GM18511 (cell line): ENCODE measurements at regions not wholly inside any gene's neighbourhood (a gene's known extent, or its start where the extent isn't known, plus 50 kb on each side); places are given as distances from the start of the nearest gene placed in this dataset.

Experiments used
- ATAC-seq: cut with Tn5 transposase; IDR thresholded peaks from one replicate; pipeline ENCODE4 v1.9.1; 2021; ENCODE audit warnings: mild to moderate bottlenecking, moderate library complexity; ENCODE audit not compliant: unreplicated experiment

GRCh38 chr5:2460098-2460497, 291.4 kb downstream of the IRX2 start:
- ATAC-seq = no peak

GRCh38 chr5:2459251-2459650, 292.2 kb downstream of the IRX2 start:
- ATAC-seq = no peak

GRCh38 chr5:2455878-2456277, 295.6 kb downstream of the IRX2 start:
- ATAC-seq = no peak

- no peak for ATAC-seq
These were observed 296.6 kb downstream of the IRX2 start for GRCh38 chr5:2454876-2455275.

GRCh38 chr5:2453781-2454180, 297.7 kb downstream of the IRX2 start:
- no peak for ATAC-seq

- ATAC-seq = no peak
These were observed 300.4 kb downstream of the IRX2 start for GRCh38 chr5:2451100-2451499.

- no peak for ATAC-seq
These were observed 308.8 kb downstream of the IRX2 start for GRCh38 chr5:2442496-2443354.

- ATAC-seq = no peak
These were observed 309.8 kb downstream of the IRX2 start for GRCh38 chr5:2441495-2442180.

- ATAC-seq = no peak
These were observed 311.9 kb downstream of the IRX2 start for GRCh38 chr5:2439608-2440007.

GRCh38 chr5:2433086-2433485, 318.4 kb downstream of the IRX2 start:
- ATAC-seq = no peak

GRCh38 chr5:2432076-2432920, 319.2 kb downstream of the IRX2 start:
- no peak for ATAC-seq

- ATAC-seq = no peak
These were observed 320.9 kb downstream of the IRX2 start for GRCh38 chr5:2430606-2431005.

- ATAC-seq = no peak
These were observed 323.5 kb downstream of the IRX2 start for GRCh38 chr5:2427983-2428382.

- ATAC-seq = no peak
These were observed 327.8 kb downstream of the IRX2 start for GRCh38 chr5:2423634-2424033.

- no peak for ATAC-seq
These were observed 334.2 kb downstream of the IRX2 start for GRCh38 chr5:2417301-2417700.

GRCh38 chr5:2415678-2416077, 335.8 kb downstream of the IRX2 start:
- no peak for ATAC-seq

GRCh38 chr5:2410451-2410850, 341.0 kb downstream of the IRX2 start:
- ATAC-seq = no peak

GRCh38 chr5:2403296-2403695, 348.2 kb downstream of the IRX2 start:
- ATAC-seq = no peak

GRCh38 chr5:2399804-2400203, 351.7 kb downstream of the IRX2 start:
- no peak for ATAC-seq

GRCh38 chr5:2399096-2399495, 352.4 kb downstream of the IRX2 start:
- ATAC-seq = no peak

- no peak for ATAC-seq
These were observed 357.9 kb downstream of the IRX2 start for GRCh38 chr5:2393556-2393955.
